ENCODE measurements at regions not wholly inside any gene's neighbourhood (a gene's known extent, or its start where the extent isn't known, plus 50 kb on each side); places are given as distances from the start of the nearest gene placed in this dataset.

DNA sequence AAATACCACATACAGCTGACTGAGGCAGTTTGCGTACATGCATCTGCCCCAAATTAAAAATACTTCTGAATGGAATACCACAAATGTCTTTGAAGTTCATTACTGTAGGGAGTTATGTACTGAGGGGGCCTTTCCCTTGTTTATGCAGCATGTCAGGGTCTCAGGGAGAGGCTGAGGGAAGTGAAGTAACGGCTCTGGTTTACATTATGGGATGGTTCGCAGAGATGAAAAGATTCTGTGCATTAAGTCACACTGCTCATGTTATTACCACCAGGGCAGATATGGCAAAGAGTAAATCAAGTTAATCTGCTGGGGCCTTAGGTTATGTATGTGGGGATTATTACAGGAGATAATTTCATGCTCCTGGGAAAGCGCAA is 385.9 kb upstream of the RND3 start:
- no peak overlapping the region for H3K9ac ChIP-seq (ENCODE audit: low read length)
- H3K27me3 ChIP-seq (ENCODE audit: insufficient read depth, low read length): no peaks in the 10 kb centered on the region
- H3K9me2 ChIP-seq (ENCODE audit: low read depth, low read length): no peaks in the 10 kb centered on the region
- no peak overlapping the region for H3K4me2 ChIP-seq (ENCODE audit: low read length)
- H3K27ac ChIP-seq (ENCODE audit: low read depth, low read length, poor library complexity, severe bottlenecking): no peak overlapping the region
- H3F3A ChIP-seq (ENCODE audit: insufficient read depth, low read length): no peaks in the 10 kb centered on the region
- no peaks in the 10 kb centered on the region for H3K9me3 ChIP-seq (ENCODE audit: low read length)
- H4K20me1 ChIP-seq (ENCODE audit: insufficient read depth, low read length): no peaks in the 10 kb centered on the region
- no peak for TF ChIP-seq EZH2 (IDR thresholded peaks at IDR 0.05; ENCODE audit: borderline replicate concordance, low read length)
- TF ChIP-seq, protein P1, sequence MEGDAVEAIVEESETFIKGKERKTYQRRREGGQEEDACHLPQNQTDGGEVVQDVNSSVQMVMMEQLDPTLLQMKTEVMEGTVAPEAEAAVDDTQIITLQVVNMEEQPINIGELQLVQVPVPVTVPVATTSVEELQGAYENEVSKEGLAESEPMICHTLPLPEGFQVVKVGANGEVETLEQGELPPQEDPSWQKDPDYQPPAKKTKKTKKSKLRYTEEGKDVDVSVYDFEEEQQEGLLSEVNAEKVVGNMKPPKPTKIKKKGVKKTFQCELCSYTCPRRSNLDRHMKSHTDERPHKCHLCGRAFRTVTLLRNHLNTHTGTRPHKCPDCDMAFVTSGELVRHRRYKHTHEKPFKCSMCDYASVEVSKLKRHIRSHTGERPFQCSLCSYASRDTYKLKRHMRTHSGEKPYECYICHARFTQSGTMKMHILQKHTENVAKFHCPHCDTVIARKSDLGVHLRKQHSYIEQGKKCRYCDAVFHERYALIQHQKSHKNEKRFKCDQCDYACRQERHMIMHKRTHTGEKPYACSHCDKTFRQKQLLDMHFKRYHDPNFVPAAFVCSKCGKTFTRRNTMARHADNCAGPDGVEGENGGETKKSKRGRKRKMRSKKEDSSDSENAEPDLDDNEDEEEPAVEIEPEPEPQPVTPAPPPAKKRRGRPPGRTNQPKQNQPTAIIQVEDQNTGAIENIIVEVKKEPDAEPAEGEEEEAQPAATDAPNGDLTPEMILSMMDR (IDR thresholded peaks at IDR 0.05; ENCODE audit: low read length): no peak
- no peaks in the 10 kb centered on the region for H3K36me3 ChIP-seq (ENCODE audit: insufficient read depth, low read length)
- H3K4me1 ChIP-seq (ENCODE audit: insufficient read depth, low read length, severe bottlenecking): no peaks in the 10 kb centered on the region
- H3K79me2 ChIP-seq (ENCODE audit: insufficient read depth, low read length): no peaks in the 10 kb centered on the region
- no peak overlapping the region for H2AFZ ChIP-seq (ENCODE audit: low read length)
- no peak overlapping the region for H3K4me3 ChIP-seq (ENCODE audit: low read depth, low read length, poor library complexity, severe bottlenecking)

DNA sequence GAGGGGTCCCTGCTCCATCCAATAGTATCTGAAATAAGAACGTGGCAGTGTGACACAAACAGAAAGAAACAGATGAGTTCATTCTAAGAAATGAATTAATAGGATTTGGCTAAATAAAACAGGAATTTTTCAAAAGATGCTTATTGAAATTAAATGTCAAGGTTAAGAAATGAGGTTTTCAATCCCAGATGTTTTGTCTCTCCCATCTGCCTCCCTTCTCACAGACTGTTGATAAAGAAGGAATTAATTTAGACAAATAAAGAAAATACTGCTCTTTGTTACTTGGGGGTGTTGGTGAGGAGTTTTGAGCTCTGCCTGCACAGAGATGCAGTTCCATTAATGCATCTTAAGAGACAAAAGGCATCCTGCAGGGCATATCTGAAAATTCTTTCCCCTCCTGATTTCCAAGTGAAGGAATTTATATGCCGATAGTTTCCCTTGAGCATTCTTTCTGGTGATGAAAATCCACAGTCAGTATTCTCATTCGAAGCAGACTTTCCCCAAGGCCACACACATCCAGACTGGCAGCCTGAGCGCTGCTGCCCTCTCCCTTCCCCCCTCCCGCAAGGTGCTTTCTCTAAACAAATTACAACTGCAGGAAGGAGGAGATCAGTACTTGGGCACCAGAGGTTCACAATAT is 385.4 kb upstream of the RND3 start:
- Histone ChIP-seq H3K9ac (ENCODE audit: low read length) (no peak overlapping the region), H3K79me2 (ENCODE audit: insufficient read depth, low read length) (no peaks in the 10 kb centered on the region), H3K27me3 (ENCODE audit: insufficient read depth, low read length) (no peaks in the 10 kb centered on the region), H3K36me3 (ENCODE audit: insufficient read depth, low read length) (no peaks in the 10 kb centered on the region), H4K20me1 (ENCODE audit: insufficient read depth, low read length) (no peaks in the 10 kb centered on the region), H3K4me1 (ENCODE audit: insufficient read depth, low read length, severe bottlenecking) (no peaks in the 10 kb centered on the region), H3K9me2 (ENCODE audit: low read depth, low read length) (no peaks in the 10 kb centered on the region), H3F3A (ENCODE audit: insufficient read depth, low read length) (no peaks in the 10 kb centered on the region), H2AFZ (ENCODE audit: low read length) (no peak overlapping the region), H3K9me3 (ENCODE audit: low read length) (no peaks in the 10 kb centered on the region), H3K27ac (ENCODE audit: low read depth, low read length, poor library complexity, severe bottlenecking) (no peak overlapping the region), H3K4me3 (ENCODE audit: low read depth, low read length, poor library complexity, severe bottlenecking) (no peak overlapping the region), H3K4me2 (ENCODE audit: low read length) (no peak overlapping the region)
- TF ChIP-seq EZH2 (IDR thresholded peaks at IDR 0.05; ENCODE audit: borderline replicate concordance, low read length): no peak
- TF ChIP-seq, protein P1 (IDR thresholded peaks at IDR 0.05; ENCODE audit: low read length): no peak

DNA sequence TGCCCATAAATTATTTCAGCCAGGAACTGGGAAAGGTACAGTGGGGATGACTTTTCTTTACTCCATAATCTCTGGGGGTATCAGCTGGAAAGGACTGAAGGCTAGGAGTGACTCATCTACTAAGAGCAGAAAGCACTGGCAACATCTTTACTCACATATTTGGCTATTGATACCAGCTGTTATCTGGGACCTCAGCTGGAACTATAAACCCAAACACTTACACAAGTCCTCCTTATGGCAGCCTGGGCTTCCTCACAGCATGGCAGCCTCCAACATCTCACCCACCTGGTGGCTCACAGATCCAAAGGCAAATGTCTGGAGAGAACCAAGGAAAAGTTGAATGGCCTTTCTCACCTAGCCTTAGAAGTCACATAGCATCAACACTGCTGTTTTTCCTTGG is 379.0 kb upstream of the RND3 start:
- Histone ChIP-seq H3K9me3 (ENCODE audit: low read length) (no peaks in the 10 kb centered on the region), H3K9ac (ENCODE audit: low read length) (no peak overlapping the region), H3K4me3 (ENCODE audit: low read depth, low read length, poor library complexity, severe bottlenecking) (no peak overlapping the region), H2AFZ (ENCODE audit: low read length) (no peak overlapping the region), H3F3A (ENCODE audit: insufficient read depth, low read length) (no peaks in the 10 kb centered on the region), H3K27me3 (ENCODE audit: insufficient read depth, low read length) (no peaks in the 10 kb centered on the region), H3K27ac (ENCODE audit: low read depth, low read length, poor library complexity, severe bottlenecking) (no peak overlapping the region), H4K20me1 (ENCODE audit: insufficient read depth, low read length) (no peaks in the 10 kb centered on the region), H3K4me1 (ENCODE audit: insufficient read depth, low read length, severe bottlenecking) (no peaks in the 10 kb centered on the region), H3K4me2 (ENCODE audit: low read length) (no peak overlapping the region), H3K79me2 (ENCODE audit: insufficient read depth, low read length) (no peaks in the 10 kb centered on the region), H3K9me2 (ENCODE audit: low read depth, low read length) (no peaks in the 10 kb centered on the region), H3K36me3 (ENCODE audit: insufficient read depth, low read length) (no peaks in the 10 kb centered on the region)
- no peak for TF ChIP-seq EZH2 (IDR thresholded peaks at IDR 0.05; ENCODE audit: borderline replicate concordance, low read length)
- TF ChIP-seq, protein P1 (IDR thresholded peaks at IDR 0.05; ENCODE audit: low read length): no peak
